GM19397 (cell line): ENCODE measurements at regions not wholly inside any gene's neighbourhood (a gene's known extent, or its start where the extent isn't known, plus 50 kb on each side); places are given as distances from the start of the nearest gene placed in this dataset.
"Not testable (repeated sequence)": the region's sequence is repeated elsewhere in the genome, so short reads cannot be mapped to it uniquely, and the experiment has no call there.

Experiments
- ATAC-seq: cut with Tn5 transposase; IDR thresholded peaks from one replicate; pipeline ENCODE4 v1.9.1; 2021; ENCODE audit warnings: mild to moderate bottlenecking, moderate library complexity; ENCODE audit not compliant: unreplicated experiment

DNA sequence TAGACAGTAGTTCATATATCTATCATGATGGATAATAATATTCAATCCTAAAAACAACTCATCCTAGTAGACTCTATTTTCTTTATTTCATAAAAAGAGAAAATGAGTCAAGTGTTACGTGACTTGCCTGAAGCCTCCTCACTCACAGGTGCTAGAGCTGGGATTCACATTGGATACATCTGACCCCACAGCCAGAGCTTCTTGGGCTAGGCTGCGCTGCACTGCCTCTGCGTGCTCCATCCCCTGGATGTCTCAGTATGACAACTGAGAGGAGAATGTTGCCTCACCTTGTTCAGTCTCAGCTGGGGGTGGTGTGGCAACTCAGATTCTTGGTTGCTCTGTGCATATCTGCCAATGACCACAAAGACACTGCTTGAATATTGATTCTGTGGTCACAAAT lies 286.6 kb downstream of the LIG4 start:
- no peak for ATAC-seq

- ATAC-seq = no peak
These were observed 287.8 kb downstream of the LIG4 start for GRCh38 chr13:107927557-107927956.

GRCh38 chr13:107926515-107926914 lies 288.8 kb downstream of the LIG4 start:
- ATAC-seq = not testable (repeated sequence)

- ATAC-seq = not testable (repeated sequence)
These were observed 298.4 kb downstream of the LIG4 start for GRCh38 chr13:107916902-107917301.

DNA sequence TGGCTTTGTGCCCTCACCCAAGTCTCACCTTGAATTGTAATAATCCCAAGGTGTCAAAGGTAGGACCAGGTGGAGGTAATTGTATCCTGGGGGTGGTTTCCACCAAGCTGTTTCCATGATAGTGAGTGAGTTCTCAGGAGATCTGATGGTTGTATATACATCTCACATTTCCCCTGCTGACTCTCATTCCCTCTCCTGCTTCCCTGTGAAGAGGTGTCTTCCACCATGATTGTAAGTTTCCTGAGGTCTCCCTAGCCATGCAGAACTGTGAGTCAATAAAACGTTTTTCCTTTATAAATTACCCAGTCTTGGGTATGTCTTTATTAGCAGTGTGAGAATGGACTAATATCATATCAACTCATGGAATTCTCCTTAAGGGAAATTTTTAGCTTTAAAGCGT lies 302.6 kb downstream of the LIG4 start:
- no peak for ATAC-seq

DNA sequence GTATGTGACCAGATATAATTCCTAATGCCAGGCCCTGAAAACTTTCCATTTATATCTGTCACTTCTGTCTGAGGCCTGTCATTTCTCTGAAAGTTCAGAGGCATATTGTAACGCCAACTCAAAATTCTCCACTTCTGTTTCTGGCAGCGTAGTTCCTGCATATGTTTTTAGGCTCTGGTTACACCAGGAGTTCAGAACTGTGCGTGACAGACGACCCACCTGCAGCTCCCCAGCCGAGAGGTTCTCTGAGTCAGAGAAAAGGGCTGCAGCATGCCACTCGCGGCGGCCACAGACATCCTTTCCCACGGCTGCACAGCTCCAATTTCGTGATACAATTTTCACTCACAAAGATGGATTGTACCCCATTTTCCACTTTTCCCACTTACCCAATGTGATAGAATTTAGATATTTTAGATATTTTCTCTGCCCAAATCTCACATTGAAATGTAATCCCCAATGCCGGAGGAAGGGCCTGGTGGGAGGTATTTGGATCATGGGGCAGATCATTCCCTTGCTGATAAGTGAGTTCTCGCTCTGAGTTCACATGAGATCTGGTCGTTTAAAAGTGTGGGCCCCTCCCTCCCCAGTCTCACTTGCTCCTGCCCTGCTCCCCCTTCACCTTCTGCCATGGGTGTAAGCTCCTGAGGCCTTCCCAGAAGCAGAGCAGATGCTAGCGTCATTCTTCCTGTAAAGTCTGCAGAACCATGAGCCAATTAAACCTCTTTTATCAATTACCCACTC lies 308.1 kb downstream of the LIG4 start:
- ATAC-seq = no peak

- ATAC-seq = no peak
These were observed 309.2 kb downstream of the LIG4 start for GRCh38 chr13:107906131-107906530.

GRCh38 chr13:107901996-107902562 lies 313.3 kb downstream of the LIG4 start:
- no peak for ATAC-seq

- ATAC-seq = no peak
These were observed 314.1 kb downstream of the LIG4 start for GRCh38 chr13:107901230-107901629.

GRCh38 chr13:107900775-107901174 lies 314.6 kb downstream of the LIG4 start:
- no peak for ATAC-seq

GRCh38 chr13:107886118-107886517 lies 329.2 kb downstream of the LIG4 start:
- ATAC-seq = no peak

- ATAC-seq = no peak
These were observed 330.8 kb downstream of the LIG4 start for GRCh38 chr13:107884564-107884963.

DNA sequence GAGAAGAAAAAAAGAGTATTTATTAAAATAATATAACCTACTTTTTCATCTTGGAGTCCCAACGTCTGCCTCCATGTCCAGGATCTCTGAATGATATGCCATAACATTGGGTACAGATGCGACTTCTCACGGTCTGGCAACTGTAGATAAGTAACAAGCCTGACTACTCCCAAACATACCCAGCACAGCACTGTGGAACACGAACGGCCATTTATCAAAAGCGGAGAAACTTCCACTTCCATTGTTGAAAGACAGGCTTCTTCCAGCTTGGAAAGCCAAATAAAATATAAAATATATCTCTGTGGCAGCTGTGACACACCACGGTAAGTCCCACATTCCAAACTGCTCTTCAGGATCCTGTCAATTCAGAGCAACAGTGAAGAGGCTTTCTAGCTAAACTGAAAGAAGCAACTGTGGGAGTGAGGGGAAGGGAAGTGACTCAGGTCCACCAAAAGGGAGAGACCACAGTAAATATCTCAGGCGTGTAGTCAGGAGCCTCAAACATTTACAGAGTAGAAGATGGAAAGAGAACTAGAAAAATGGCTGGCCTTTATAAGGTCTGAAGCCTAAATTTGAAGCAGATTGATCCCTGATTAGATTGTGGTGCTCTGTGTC lies 331.7 kb downstream of the LIG4 start:
- no peak for ATAC-seq

DNA sequence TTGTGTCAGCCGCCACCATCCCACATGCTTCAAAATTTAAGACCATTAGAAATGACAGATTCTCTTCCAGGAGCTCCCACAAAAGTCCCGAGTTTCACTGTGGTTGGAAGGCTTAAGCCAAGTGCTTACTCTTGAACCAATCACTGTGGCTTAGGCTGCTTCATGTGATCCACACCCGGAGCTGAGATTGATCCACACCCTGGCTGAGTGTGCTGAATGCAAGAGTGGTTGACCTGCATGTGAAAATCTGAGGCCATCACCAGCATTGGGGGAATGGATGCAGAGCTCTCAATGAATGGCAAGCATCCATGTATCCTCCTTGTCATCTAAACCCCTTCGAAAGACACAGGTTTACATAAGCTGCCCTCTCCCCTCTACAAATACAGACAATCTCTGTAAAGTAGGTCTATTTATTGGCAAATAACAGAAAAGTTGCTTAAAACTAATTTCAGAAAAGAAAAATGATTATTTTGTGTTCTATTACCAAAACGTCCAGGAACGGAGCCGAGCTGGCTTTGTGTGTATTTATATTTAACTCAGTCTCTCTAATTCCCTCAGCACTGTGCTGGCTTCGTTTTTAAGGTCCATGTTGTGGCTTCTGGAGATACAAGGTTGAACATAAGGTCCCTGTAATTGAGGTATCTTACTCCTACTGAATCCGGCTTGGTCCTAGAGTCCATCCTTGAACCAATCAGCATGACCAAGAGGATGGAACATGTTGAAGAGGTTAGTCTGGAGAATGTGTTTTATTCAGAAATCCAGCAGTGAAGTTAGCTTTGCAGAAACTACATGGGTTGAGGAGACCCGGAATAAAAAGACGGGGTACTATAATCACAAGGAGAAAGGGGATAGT lies 332.4 kb downstream of the LIG4 start:
- ATAC-seq = no peak

DNA sequence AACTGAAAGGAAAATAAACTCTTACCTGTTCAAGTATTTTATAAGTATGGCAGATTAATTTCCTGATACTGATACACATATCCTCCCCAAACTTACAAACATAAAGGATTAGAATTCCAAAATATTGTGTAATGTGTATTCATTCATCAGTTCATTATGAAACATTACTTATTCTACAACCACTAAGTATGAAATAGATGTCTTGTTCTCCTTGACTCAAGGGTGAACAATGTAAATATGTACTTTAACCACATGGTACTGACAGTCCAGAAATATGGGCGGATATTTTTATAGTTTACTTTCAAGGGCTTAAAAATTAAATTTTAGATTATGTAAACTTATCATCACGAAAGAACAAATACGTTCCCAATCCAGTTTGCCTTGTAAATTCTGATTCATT lies 334.0 kb downstream of the LIG4 start:
- ATAC-seq = no peak

GRCh38 chr13:107874456-107874855 lies 340.9 kb downstream of the LIG4 start:
- ATAC-seq = no peak

GRCh38 chr13:107873926-107874325 lies 341.4 kb downstream of the LIG4 start:
- no peak for ATAC-seq

GRCh38 chr13:107870400-107870799 lies 344.9 kb downstream of the LIG4 start:
- ATAC-seq = no peak

- ATAC-seq = no peak
These were observed 347.4 kb downstream of the LIG4 start for GRCh38 chr13:107867701-107868661.

- no peak for ATAC-seq
These were observed 348.3 kb downstream of the LIG4 start for GRCh38 chr13:107866941-107867623.
